Mucosa of descending colon (tissue), 3 donors: ENCODE measurements at regions not wholly inside any gene's neighbourhood (a gene's known extent, or its start where the extent isn't known, plus 50 kb on each side); places are given as distances from the start of the nearest gene placed in this dataset.

Experiments used
- ATAC-seq: fragments of 200-7000 bp; cut with Tn5 transposase; one replicate; pipeline ENCODE4 v1.9.1; 2020; ENCODE audit warnings: mild to moderate bottlenecking, moderate library complexity
- DNase-seq, 3 donors: peaks; one replicate each; pipeline ENCODE4 v3.0.0-alpha.2; 2020
- H3K36me3 ChIP-seq: fragments of 200-600 bp; one replicate; pipeline ENCODE4 v1.8.0; 2021; ENCODE audit warnings: low read depth, mild to moderate bottlenecking
- H3K4me1 ChIP-seq: fragments of 200-600 bp; one replicate; pipeline ENCODE4 v1.8.0; 2021; ENCODE audit warnings: low read depth, mild to moderate bottlenecking
- H3K4me3 ChIP-seq: fragments of 200-600 bp; one replicate; pipeline ENCODE4 v1.8.0; 2021; ENCODE audit warnings: mild to moderate bottlenecking
- H3K9me3 ChIP-seq: fragments of 200-600 bp; one replicate; pipeline ENCODE4 v1.8.0; 2021; ENCODE audit warnings: mild to moderate bottlenecking
- intact Hi-C, 2 donors: fragments of 100-400 bp; cut with DNase I in 1 of 2; cut with micrococcal nuclease in 1 of 2; formaldehyde crosslinking; loops; one replicate each; pipeline versions ENCODE4 v1.11.0 to v1.11.1; 2022; cut with DNase I, micrococcal nuclease
- TF ChIP-seq, protein P1 (sequence below): fragments of 200-600 bp; IDR thresholded peaks from one replicate; pipeline ENCODE4 v1.8.0; 2022; ENCODE audit warnings: antibody characterized with exemption, mild to moderate bottlenecking
- donor health status: DM: no; HTN: no; CAD: no; lungs with moderate emphysema.
- donor health status: DM: no; HTN: no; CAD: no.
- donor health status: DM: no; HTN: yes; CAD: no.

DNA sequence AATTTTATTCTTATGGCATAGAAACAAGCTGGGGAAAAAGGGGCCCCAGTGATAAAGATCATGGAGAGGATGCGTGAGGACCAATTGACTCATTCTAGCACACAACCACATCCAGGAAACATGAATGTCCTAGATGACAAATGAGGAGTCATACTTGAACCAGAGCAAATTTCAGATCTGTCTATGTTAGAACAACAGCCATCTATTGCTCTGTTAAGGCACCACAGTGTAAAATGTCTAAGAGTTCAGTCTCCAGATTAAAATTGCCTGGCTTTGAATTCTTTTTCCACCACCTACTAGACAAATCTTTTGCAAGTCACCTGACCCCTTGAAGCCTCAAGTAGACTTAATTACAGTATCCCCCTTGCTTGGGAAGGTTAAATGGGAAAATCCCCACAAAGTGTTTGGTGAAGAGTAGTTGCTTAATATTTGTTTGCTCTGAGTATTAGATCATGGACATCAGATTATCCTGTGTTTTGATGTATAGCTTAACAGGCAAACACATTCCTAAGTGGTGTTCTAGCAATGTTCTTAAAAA, 258.7 kb upstream of the TGFBR2 start:
- intact Hi-C loops = no loop called here
- peak; percentile 37 for ATAC-seq

DNA sequence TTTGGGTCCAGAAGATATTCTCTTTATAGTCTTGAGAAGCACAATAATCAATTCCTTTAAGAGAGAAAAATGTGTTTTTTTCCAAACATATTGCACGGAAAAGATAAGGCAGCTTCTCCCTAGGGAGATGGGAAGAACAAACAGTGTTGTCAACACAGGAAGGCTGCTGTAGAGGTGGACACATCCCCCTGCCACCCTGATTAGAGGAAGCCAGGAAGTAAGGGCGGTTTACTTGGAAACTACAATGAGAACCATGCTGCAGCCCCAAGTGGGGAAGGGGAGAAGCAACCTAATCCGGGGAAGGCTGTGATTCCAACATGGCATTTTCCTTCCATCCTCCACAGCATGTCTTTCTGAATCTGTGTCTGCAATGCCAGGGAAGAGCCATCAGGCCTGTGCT, 256.9 kb upstream of the TGFBR2 start:
- Histone ChIP-seq H3K4me3 (no peak overlapping the region), H3K36me3 (no peaks in the 10 kb centered on the region), H3K9me3 (no peaks in the 10 kb centered on the region), H3K4me1 (peaks cover 7% of the 10 kb centered on the region)
- DNase-seq = no peak
- intact Hi-C loops = no loop called here
- no peak for ATAC-seq
- TF ChIP-seq, protein P1, sequence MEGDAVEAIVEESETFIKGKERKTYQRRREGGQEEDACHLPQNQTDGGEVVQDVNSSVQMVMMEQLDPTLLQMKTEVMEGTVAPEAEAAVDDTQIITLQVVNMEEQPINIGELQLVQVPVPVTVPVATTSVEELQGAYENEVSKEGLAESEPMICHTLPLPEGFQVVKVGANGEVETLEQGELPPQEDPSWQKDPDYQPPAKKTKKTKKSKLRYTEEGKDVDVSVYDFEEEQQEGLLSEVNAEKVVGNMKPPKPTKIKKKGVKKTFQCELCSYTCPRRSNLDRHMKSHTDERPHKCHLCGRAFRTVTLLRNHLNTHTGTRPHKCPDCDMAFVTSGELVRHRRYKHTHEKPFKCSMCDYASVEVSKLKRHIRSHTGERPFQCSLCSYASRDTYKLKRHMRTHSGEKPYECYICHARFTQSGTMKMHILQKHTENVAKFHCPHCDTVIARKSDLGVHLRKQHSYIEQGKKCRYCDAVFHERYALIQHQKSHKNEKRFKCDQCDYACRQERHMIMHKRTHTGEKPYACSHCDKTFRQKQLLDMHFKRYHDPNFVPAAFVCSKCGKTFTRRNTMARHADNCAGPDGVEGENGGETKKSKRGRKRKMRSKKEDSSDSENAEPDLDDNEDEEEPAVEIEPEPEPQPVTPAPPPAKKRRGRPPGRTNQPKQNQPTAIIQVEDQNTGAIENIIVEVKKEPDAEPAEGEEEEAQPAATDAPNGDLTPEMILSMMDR = no peak

More for the DNA sequence above, 258.7 kb upstream of the TGFBR2 start:
- Histone ChIP-seq H3K9me3 (no peaks in the 10 kb centered on the region), H3K36me3 (no peaks in the 10 kb centered on the region), H3K4me1 (peaks cover 8% of the 10 kb centered on the region), H3K4me3 (no peak overlapping the region)
- DNase-seq = no peak
- TF ChIP-seq, protein P1 = no peak

DNA sequence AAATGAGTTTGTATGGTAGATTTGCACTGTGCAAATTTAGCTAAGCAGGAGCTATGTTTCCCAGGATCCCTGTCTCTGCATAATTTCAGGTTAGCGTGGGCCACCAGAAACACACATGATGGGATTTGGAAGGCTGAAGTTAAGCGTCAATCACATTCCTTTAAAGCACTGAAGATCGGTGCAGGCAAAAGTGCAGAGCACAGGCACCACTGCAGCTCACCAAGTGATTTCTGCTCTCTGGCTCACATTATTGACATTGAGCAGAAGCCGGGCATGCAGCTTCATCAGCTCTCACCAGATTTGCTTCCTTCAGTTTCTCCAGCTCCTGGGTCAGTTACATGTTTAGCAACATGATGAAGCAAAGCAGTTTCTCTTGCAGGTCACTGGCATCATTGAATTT, 256.4 kb upstream of the TGFBR2 start:
- no peak overlapping the region for H3K4me3 ChIP-seq
- no peaks in the 10 kb centered on the region for H3K36me3 ChIP-seq
- intact Hi-C loops = no loop called here
- TF ChIP-seq, protein P1 = no peak
- DNase-seq (no peak), ATAC-seq (no peak)
- peaks cover 9% of the 10 kb centered on the region for H3K4me1 ChIP-seq
- no peaks in the 10 kb centered on the region for H3K9me3 ChIP-seq

DNA sequence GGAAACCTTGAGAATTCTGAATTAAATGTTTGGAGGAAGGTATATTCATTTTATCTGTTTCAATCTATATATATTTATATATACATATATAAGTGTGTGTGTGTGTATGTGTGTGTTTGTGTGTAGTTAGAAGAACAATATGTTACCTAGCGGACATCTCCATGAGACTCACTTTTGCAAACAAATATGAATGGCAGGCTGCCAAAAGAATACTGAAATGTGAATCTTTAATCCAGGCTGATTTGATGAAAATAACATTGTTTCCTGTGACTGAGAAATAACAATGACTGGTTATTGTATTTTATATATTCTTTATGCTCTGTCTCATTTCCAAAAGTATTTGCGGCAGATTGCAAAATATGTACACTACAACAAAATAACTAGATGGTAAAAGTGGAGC, 255.5 kb upstream of the TGFBR2 start:
- Histone ChIP-seq H3K9me3 (no peaks in the 10 kb centered on the region), H3K4me3 (no peak overlapping the region), H3K36me3 (no peaks in the 10 kb centered on the region), H3K4me1 (peaks cover 13% of the 10 kb centered on the region)
- intact Hi-C loops = no loop called here
- no peak for ATAC-seq
- DNase-seq = no peak
- TF ChIP-seq, protein P1 = no peak

DNA sequence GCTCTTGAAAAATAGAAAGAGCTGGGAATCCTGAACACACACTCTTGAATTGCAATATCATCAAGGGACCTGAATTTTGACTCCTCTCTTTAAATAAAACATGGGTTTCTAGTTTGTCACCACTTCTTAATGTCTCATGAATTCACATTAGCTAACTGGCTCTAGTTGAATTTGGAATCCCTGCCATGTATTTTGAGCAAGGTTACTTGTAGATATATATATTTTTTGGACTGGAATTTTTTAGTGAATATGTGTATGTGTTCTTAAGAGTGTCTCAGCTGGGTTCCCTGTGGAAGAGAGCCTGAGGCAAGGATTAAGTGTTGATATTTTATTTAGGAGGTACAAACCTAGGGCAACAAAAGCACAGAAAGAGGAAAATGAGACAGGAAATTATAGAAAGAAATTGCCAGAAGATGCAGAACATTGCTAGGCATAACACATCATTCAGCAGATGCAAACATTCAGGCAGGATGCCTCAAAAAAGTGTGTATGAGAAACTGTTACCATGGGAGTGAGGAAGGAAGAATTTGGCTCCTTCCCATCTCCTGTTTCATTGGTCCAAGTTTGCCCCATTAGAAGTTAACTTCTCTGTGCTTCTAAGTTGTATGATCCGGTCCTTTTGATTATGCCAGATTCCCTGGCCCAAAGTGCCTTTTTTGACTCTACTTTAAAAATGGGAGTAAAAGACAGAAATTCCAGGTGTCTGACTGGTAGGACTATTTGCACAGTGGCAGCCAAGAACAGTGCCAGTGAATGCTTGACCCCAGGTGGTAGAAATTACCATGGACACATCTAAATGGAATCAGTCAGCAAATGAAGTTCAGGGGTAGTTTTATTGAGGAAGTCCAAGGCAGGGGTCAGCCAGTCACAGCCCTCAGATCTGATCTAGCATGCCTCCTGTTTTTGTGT, 253.7 kb upstream of the TGFBR2 start:
- DNase-seq (no peak), ATAC-seq (no peak)
- intact Hi-C loops = no loop called here
- Histone ChIP-seq H3K9me3 (no peaks in the 10 kb centered on the region), H3K4me1 (peaks cover 8% of the 10 kb centered on the region), H3K36me3 (no peaks in the 10 kb centered on the region), H3K4me3 (no peak overlapping the region)
- TF ChIP-seq, protein P1 = no peak
